GM10266 (cell line): ENCODE measurements at regions not wholly inside any gene's neighbourhood (a gene's known extent, or its start where the extent isn't known, plus 50 kb on each side); places are given as distances from the start of the nearest gene placed in this dataset.

ENCODE experiments used
- DNase-seq: peaks from one replicate; pipeline ENCODE4 v3.0.0; 2012; ENCODE audit errors: extremely low spot score
- TF ChIP-seq, protein P1 (sequence below): IDR thresholded peaks from 2 replicates; pipeline ENCODE4 v1.5.1; 2012; ENCODE audit warnings: mild to moderate bottlenecking, low read depth; ENCODE audit not compliant: control insufficient read depth, insufficient read depth; ENCODE audit errors: missing control alignments

GRCh38 chr18:75931079-75931478, 503.6 kb upstream of the SMIM21 start:
- TF ChIP-seq, protein P1, sequence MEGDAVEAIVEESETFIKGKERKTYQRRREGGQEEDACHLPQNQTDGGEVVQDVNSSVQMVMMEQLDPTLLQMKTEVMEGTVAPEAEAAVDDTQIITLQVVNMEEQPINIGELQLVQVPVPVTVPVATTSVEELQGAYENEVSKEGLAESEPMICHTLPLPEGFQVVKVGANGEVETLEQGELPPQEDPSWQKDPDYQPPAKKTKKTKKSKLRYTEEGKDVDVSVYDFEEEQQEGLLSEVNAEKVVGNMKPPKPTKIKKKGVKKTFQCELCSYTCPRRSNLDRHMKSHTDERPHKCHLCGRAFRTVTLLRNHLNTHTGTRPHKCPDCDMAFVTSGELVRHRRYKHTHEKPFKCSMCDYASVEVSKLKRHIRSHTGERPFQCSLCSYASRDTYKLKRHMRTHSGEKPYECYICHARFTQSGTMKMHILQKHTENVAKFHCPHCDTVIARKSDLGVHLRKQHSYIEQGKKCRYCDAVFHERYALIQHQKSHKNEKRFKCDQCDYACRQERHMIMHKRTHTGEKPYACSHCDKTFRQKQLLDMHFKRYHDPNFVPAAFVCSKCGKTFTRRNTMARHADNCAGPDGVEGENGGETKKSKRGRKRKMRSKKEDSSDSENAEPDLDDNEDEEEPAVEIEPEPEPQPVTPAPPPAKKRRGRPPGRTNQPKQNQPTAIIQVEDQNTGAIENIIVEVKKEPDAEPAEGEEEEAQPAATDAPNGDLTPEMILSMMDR: no peak
- DNase-seq: no peak

GRCh38 chr18:75928706-75929105, 501.2 kb upstream of the SMIM21 start:
- no peak for DNase-seq
- TF ChIP-seq, protein P1: no peak

DNA sequence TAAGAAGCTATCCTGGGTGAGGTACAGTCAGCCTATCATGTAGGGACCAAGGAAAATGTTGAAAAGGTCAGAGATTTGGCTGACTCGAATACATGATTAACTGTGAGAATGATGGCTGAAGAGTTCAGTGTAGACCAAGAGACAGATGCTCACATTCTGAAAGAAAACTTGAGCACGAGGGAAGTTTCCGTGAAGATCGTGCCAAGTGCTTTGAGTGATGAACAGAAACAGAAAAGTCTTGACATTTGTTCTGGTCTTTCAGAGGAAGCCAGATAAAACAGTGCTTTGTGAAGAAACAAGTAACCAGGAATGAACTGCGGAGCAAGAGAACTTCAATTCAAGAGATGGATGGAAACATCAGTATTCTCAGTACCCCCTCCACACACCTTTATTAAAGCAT, 500.3 kb upstream of the SMIM21 start:
- no peak for DNase-seq
- TF ChIP-seq, protein P1: no peak

DNA sequence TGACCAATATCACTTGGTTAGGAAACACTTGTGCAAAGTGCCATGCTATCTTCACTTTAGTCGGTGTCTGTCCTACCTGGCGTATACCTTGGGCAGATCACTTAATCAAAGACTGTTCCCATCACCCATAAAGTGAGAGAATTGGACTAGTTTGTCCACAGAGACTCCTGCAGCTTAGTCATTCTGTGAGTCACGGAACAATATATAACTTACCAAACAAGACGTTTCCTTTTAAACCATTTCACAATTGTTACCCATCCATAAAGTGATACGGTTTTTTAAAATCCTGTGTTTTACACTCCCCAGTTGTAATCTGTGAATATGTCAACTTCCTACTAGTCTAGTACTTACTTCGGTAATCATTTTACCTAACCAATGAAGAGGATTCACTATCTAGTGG, 499.3 kb upstream of the SMIM21 start:
- no peak for DNase-seq
- TF ChIP-seq, protein P1: no peak

- TF ChIP-seq, protein P1: no peak
These were observed 495.7 kb upstream of the SMIM21 start for GRCh38 chr18:75923169-75923568.

GRCh38 chr18:75916624-75916982, 489.1 kb upstream of the SMIM21 start:
- TF ChIP-seq, protein P1: no peak
- no peak for DNase-seq

More at GRCh38 chr18:75923169-75923568, 495.7 kb upstream of the SMIM21 start:
- no peak for DNase-seq

GRCh38 chr18:75915941-75916623, 488.6 kb upstream of the SMIM21 start:
- DNase-seq: no peak
- TF ChIP-seq, protein P1: no peak
